ENCODE measurements at regions not wholly inside any gene's neighbourhood (a gene's known extent, or its start where the extent isn't known, plus 50 kb on each side); places are given as distances from the start of the nearest gene placed in this dataset.

GRCh38 chr1:96538111-96538641, 183.4 kb upstream of the PTBP2 start:
- TF ChIP-seq, protein P1, sequence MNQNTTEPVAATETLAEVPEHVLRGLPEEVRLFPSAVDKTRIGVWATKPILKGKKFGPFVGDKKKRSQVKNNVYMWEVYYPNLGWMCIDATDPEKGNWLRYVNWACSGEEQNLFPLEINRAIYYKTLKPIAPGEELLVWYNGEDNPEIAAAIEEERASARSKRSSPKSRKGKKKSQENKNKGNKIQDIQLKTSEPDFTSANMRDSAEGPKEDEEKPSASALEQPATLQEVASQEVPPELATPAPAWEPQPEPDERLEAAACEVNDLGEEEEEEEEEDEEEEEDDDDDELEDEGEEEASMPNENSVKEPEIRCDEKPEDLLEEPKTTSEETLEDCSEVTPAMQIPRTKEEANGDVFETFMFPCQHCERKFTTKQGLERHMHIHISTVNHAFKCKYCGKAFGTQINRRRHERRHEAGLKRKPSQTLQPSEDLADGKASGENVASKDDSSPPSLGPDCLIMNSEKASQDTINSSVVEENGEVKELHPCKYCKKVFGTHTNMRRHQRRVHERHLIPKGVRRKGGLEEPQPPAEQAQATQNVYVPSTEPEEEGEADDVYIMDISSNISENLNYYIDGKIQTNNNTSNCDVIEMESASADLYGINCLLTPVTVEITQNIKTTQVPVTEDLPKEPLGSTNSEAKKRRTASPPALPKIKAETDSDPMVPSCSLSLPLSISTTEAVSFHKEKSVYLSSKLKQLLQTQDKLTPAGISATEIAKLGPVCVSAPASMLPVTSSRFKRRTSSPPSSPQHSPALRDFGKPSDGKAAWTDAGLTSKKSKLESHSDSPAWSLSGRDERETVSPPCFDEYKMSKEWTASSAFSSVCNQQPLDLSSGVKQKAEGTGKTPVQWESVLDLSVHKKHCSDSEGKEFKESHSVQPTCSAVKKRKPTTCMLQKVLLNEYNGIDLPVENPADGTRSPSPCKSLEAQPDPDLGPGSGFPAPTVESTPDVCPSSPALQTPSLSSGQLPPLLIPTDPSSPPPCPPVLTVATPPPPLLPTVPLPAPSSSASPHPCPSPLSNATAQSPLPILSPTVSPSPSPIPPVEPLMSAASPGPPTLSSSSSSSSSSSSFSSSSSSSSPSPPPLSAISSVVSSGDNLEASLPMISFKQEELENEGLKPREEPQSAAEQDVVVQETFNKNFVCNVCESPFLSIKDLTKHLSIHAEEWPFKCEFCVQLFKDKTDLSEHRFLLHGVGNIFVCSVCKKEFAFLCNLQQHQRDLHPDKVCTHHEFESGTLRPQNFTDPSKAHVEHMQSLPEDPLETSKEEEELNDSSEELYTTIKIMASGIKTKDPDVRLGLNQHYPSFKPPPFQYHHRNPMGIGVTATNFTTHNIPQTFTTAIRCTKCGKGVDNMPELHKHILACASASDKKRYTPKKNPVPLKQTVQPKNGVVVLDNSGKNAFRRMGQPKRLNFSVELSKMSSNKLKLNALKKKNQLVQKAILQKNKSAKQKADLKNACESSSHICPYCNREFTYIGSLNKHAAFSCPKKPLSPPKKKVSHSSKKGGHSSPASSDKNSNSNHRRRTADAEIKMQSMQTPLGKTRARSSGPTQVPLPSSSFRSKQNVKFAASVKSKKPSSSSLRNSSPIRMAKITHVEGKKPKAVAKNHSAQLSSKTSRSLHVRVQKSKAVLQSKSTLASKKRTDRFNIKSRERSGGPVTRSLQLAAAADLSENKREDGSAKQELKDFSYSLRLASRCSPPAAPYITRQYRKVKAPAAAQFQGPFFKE (tag by site-specific recombination; IDR thresholded peaks at IDR 0.05; ENCODE audit: borderline replicate concordance) = no peak
- TF ChIP-seq ZNF140 (tag by site-specific recombination; IDR thresholded peaks at IDR 0.05) = no peak
- TF ChIP-seq TSHZ1 (tag by site-specific recombination; IDR thresholded peaks at IDR 0.05; ENCODE audit: borderline replicate concordance) = no peak
- no peak for TF ChIP-seq GLIS1 (tag by site-specific recombination; IDR thresholded peaks at IDR 0.05)
- no peak for TF ChIP-seq ZNF394 (tag by site-specific recombination; IDR thresholded peaks at IDR 0.05; ENCODE audit: borderline replicate concordance)
- H3K4me3 ChIP-seq (ENCODE audit: low read depth, low read length) = no peak overlapping the region
- POLR2A ChIA-PET = no interaction called here
- no peaks in the 10 kb centered on the region for H3K36me3 ChIP-seq (ENCODE audit: control insufficient read depth in 2 of 2, insufficient read depth in 1 of 2, low read length in 2 of 2)
- no peaks in the 10 kb centered on the region for H3K4me1 ChIP-seq (ENCODE audit: control insufficient read depth, insufficient read depth, low read length)
- no peaks in the 10 kb centered on the region for H3K9me3 ChIP-seq (ENCODE audit: control insufficient read depth, insufficient read depth, low read depth, low read length)
- H3K27ac ChIP-seq (ENCODE audit: extremely low read depth, low read depth, low read length) = no peak overlapping the region
- CTCF ChIA-PET = no interaction called here

GRCh38 chr1:96538883-96539282, 182.7 kb upstream of the PTBP2 start:
- no peaks in the 10 kb centered on the region for H3K9me3 ChIP-seq (ENCODE audit: control insufficient read depth, insufficient read depth, low read depth, low read length)
- H3K27ac ChIP-seq (ENCODE audit: extremely low read depth, low read depth, low read length) = no peak overlapping the region
- no peak for TF ChIP-seq ZNF776 (tag by site-specific recombination; IDR thresholded peaks at IDR 0.05; ENCODE audit: borderline replicate concordance)
- no peak for TF ChIP-seq ZBTB11 (tag by site-specific recombination; conservative IDR thresholded peaks at IDR 0.05; ENCODE audit: low read depth)
- no peak for TF ChIP-seq SETDB1 (IDR thresholded peaks at IDR 0.05; ENCODE audit: insufficient read length, low read length)
- TF ChIP-seq ZNF354C (tag by site-specific recombination; IDR thresholded peaks at IDR 0.05; ENCODE audit: borderline replicate concordance, low read depth) = no peak
- TF ChIP-seq, protein P2, sequence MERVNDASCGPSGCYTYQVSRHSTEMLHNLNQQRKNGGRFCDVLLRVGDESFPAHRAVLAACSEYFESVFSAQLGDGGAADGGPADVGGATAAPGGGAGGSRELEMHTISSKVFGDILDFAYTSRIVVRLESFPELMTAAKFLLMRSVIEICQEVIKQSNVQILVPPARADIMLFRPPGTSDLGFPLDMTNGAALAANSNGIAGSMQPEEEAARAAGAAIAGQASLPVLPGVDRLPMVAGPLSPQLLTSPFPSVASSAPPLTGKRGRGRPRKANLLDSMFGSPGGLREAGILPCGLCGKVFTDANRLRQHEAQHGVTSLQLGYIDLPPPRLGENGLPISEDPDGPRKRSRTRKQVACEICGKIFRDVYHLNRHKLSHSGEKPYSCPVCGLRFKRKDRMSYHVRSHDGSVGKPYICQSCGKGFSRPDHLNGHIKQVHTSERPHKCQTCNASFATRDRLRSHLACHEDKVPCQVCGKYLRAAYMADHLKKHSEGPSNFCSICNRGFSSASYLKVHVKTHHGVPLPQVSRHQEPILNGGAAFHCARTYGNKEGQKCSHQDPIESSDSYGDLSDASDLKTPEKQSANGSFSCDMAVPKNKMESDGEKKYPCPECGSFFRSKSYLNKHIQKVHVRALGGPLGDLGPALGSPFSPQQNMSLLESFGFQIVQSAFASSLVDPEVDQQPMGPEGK (tag by site-specific recombination; IDR thresholded peaks at IDR 0.05) = no peak
- TF ChIP-seq ZNF292 (tag by site-specific recombination; IDR thresholded peaks at IDR 0.05; ENCODE audit: borderline replicate concordance, low read depth) = no peak
- no peak for TF ChIP-seq ZNF670 (tag by site-specific recombination; IDR thresholded peaks at IDR 0.05; ENCODE audit: low read depth)
- TF ChIP-seq ZNF184 (tag by site-specific recombination; IDR thresholded peaks at IDR 0.05) = no peak
- TF ChIP-seq ZNF302 (tag by site-specific recombination; IDR thresholded peaks at IDR 0.05; ENCODE audit: low read depth) = no peak
- H3K4me1 ChIP-seq (ENCODE audit: control insufficient read depth, insufficient read depth, low read length) = no peaks in the 10 kb centered on the region
- ChIA-PET POLR2A (no interaction called here), CTCF (no interaction called here)
- H3K4me3 ChIP-seq (ENCODE audit: low read depth, low read length) = no peak overlapping the region
- H3K36me3 ChIP-seq (ENCODE audit: control insufficient read depth in 2 of 2, insufficient read depth in 1 of 2, low read length in 2 of 2) = no peaks in the 10 kb centered on the region

Data from HEK293 (cell line).